ENCODE measurements at regions not wholly inside any gene's neighbourhood (a gene's known extent, or its start where the extent isn't known, plus 50 kb on each side); places are given as distances from the start of the nearest gene placed in this dataset.

DNA sequence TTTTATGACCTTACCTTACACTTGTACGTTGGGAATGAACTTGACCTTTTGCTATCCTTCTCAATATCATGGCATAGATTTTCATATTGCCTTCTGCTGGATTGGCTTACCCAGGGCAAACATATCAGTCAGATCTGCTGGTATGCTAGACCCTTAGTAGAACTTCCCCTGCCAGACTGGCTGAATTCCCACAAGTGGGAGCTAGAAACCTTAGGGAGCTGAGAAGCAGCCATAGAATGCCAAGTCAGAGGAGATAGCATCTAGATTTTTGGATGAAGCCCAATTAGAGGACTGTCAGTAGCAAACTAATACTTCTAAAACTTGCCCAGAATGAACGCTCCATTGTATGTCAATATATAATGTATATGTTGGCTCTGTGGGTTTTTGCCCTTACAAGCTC is 385.0 kb downstream of the NXPH1 start:
- TF ChIP-seq, protein P1, sequence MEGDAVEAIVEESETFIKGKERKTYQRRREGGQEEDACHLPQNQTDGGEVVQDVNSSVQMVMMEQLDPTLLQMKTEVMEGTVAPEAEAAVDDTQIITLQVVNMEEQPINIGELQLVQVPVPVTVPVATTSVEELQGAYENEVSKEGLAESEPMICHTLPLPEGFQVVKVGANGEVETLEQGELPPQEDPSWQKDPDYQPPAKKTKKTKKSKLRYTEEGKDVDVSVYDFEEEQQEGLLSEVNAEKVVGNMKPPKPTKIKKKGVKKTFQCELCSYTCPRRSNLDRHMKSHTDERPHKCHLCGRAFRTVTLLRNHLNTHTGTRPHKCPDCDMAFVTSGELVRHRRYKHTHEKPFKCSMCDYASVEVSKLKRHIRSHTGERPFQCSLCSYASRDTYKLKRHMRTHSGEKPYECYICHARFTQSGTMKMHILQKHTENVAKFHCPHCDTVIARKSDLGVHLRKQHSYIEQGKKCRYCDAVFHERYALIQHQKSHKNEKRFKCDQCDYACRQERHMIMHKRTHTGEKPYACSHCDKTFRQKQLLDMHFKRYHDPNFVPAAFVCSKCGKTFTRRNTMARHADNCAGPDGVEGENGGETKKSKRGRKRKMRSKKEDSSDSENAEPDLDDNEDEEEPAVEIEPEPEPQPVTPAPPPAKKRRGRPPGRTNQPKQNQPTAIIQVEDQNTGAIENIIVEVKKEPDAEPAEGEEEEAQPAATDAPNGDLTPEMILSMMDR (conservative IDR thresholded peaks at IDR 0.05; ENCODE audit: low read depth, low read length) = no peak
- TF ChIP-seq MXI1 (IDR thresholded peaks at IDR 0.05; ENCODE audit: borderline replicate concordance, low read depth, low read length) = no peak
- no peak for TF ChIP-seq MAZ (IDR thresholded peaks at IDR 0.05; ENCODE audit: borderline replicate concordance, low read depth, low read length)
- TF ChIP-seq RFX5 (IDR thresholded peaks at IDR 0.05; ENCODE audit: low read depth, low read length) = no peak
- no peak for TF ChIP-seq FOS (IDR thresholded peaks at IDR 0.05; ENCODE audit: low read depth, low read length)
- no peak for TF ChIP-seq RAD21 (IDR thresholded peaks at IDR 0.05; ENCODE audit: low read length)

Measured in IMR-90 (cell line).